H1 (cell line): ENCODE measurements at regions not wholly inside any gene's neighbourhood (a gene's known extent, or its start where the extent isn't known, plus 50 kb on each side); places are given as distances from the start of the nearest gene placed in this dataset.

Experiments used
- CTCF ChIA-PET: fragments of 300-600 bp; sonication (Branson Sonifier 250); formaldehyde crosslinking; loops from one replicate; lab custom pipeline; 2021; ENCODE audit not compliant: partially characterized antibody; lab: Charles Lee
- POLR2A ChIA-PET: fragments of 300-600 bp; sonication (Branson Sonifier 250); formaldehyde crosslinking; loops from one replicate; lab custom pipeline; 2021; ENCODE audit warnings: inconsistent platforms; ENCODE audit not compliant: partially characterized antibody; lab: Charles Lee
- DNase-seq, 2 experiments: peaks; one replicate each; pipeline versions ENCODE4 v3.0.0 to v3.0.0-alpha.2; 2010 to 2022; ENCODE audit warnings: low spot score in 2 of 2, low read depth in 1 of 2, mixed read lengths in 1 of 2
- FAIRE-seq: peaks from 2 replicates; lab custom pipeline; 2011; peaks lifted over from hg19 to GRCh38; lab: Jason Lieb, UNC
- H2AFZ ChIP-seq: 2 replicates; pipeline ENCODE4 v1.8.1; 2012; ENCODE audit warnings: low read length, inconsistent platforms
- H2AK5ac ChIP-seq: 2 replicates; pipeline ENCODE4 v1.6.1; 2013; ENCODE audit warnings: low read depth, low read length
- H2BK120ac ChIP-seq: replicated peaks from 2 replicates; pipeline ENCODE3; 2013; ENCODE audit warnings: low read depth, low read length, inconsistent platforms
- H2BK12ac ChIP-seq: 2 replicates; pipeline ENCODE4 v1.6.1; 2013; ENCODE audit warnings: low read depth, low read length
- H2BK15ac ChIP-seq: 2 replicates; pipeline ENCODE4 v1.6.1; 2013; ENCODE audit warnings: low read length
- H2BK20ac ChIP-seq: 2 replicates; pipeline ENCODE4 v1.6.1; 2013; ENCODE audit warnings: low read length
- H2BK5ac ChIP-seq: 2 replicates; pipeline ENCODE4 v1.6.1; 2013; ENCODE audit warnings: low read depth, low read length
- H3K14ac ChIP-seq: 2 replicates; pipeline ENCODE4 v1.6.1; 2013; ENCODE audit warnings: inconsistent platforms; ENCODE audit not compliant: insufficient read length
- H3K18ac ChIP-seq: 2 replicates; pipeline ENCODE4 v1.6.1; 2013; ENCODE audit warnings: low read length; ENCODE audit errors: extremely low read depth
- H3K23ac ChIP-seq: 2 replicates; pipeline ENCODE4 v1.6.1; 2013; ENCODE audit warnings: inconsistent platforms; ENCODE audit not compliant: insufficient read length
- H3K23me2 ChIP-seq: 2 replicates; pipeline ENCODE4 v1.6.1; 2013; ENCODE audit warnings: low read depth, low read length
- H3K27ac ChIP-seq: 2 replicates; pipeline ENCODE4 v1.6.1; 2011; ENCODE audit warnings: low read depth, low read length, inconsistent platforms
- H3K27me3 ChIP-seq, 4 experiments: replicated peaks in 1 of 4; 1 replicate in 1 of 4; 2 replicates in 3 of 4; pipeline versions ENCODE4 v1.6.1 to v1.8.1; 2011 to 2013; ENCODE audit warnings: low read length in 3 of 4, mild to moderate bottlenecking in 3 of 4, inconsistent platforms in 2 of 4, mixed read lengths in 2 of 4, moderate library complexity in 1 of 4; ENCODE audit not compliant: control insufficient read depth in 3 of 4, insufficient read depth in 3 of 4; ENCODE audit errors: extremely low read depth in 1 of 4
- H3K36me3 ChIP-seq, 4 experiments: 2 replicates each; pipeline versions ENCODE4 v1.6.1 to v1.8.1; 2011 to 2013; ENCODE audit warnings: mild to moderate bottlenecking in 4 of 4, low read length in 3 of 4, moderate library complexity in 2 of 4, control low read depth in 1 of 4, inconsistent platforms in 1 of 4; ENCODE audit not compliant: insufficient read depth in 4 of 4, control insufficient read depth in 2 of 4
- H3K4ac ChIP-seq: replicated peaks from 2 replicates; pipeline ENCODE3; 2013; ENCODE audit warnings: low read length, low read depth, mixed read lengths, inconsistent platforms; ENCODE audit not compliant: insufficient read length
- H3K4me1 ChIP-seq, 4 experiments: replicated peaks in 1 of 4; 1 replicate in 1 of 4; 2 replicates in 3 of 4; pipeline versions ENCODE4 v1.6.1 to v1.8.1; 2011 to 2013; ENCODE audit warnings: low read length in 3 of 4, inconsistent platforms in 2 of 4, mixed read lengths in 1 of 4; ENCODE audit not compliant: insufficient read depth in 4 of 4, control insufficient read depth in 3 of 4
- H3K4me2 ChIP-seq, 2 experiments: 2 replicates each; pipeline versions ENCODE4 v1.6.1 to v1.8.1; 2011 to 2013; ENCODE audit warnings: low read depth in 2 of 2, low read length in 2 of 2, control low read depth in 1 of 2, inconsistent platforms in 1 of 2, mild to moderate bottlenecking in 1 of 2; ENCODE audit not compliant: insufficient read depth in 1 of 2
- H3K4me3 ChIP-seq, 4 experiments: fragments of 200-600, 300-600 bp in 1 of 4; sonication (generic), shearing (Covaris generic), sonication (Bioruptor Twin) in 1 of 4; 2 replicates each; pipeline versions ENCODE4 v1.5.1 to v1.8.1; 2011 to 2016; ENCODE audit warnings: low read length in 4 of 4, low read depth in 3 of 4, control low read depth in 2 of 4, inconsistent platforms in 2 of 4, mild to moderate bottlenecking in 2 of 4, mixed read lengths in 1 of 4, moderate library complexity in 1 of 4; ENCODE audit not compliant: insufficient read depth in 2 of 4; ENCODE audit errors: extremely low read depth in 1 of 4
- H3K56ac ChIP-seq: replicated peaks from 2 replicates; pipeline ENCODE3; 2013; ENCODE audit warnings: low read depth, mild to moderate bottlenecking, mixed read lengths, low read length, inconsistent platforms; ENCODE audit not compliant: insufficient read length
- H3K79me1 ChIP-seq: 2 replicates; pipeline ENCODE4 v1.6.1; 2013; ENCODE audit warnings: low read depth, low read length, control low read depth
- H3K79me2 ChIP-seq, 2 experiments: 2 replicates each; pipeline versions ENCODE4 v1.6.1 to v1.8.1; 2012 to 2013; ENCODE audit warnings: low read length in 2 of 2, mild to moderate bottlenecking in 2 of 2, inconsistent platforms in 1 of 2; ENCODE audit not compliant: insufficient read depth in 2 of 2, control insufficient read depth in 1 of 2
- H3K9ac ChIP-seq, 4 experiments: replicated peaks in 1 of 4; 1 replicate in 1 of 4; 2 replicates in 3 of 4; pipeline versions ENCODE4 v1.6.1 to v1.8.1; 2011 to 2013; ENCODE audit warnings: low read depth in 3 of 4, low read length in 3 of 4, control low read depth in 2 of 4, mild to moderate bottlenecking in 2 of 4, moderate library complexity in 2 of 4, inconsistent platforms in 1 of 4; ENCODE audit errors: extremely low read depth in 1 of 4
- H3K9me3 ChIP-seq, 2 experiments: 2 replicates each; pipeline versions ENCODE4 v1.6.1 to v1.8.1; 2012 to 2013; ENCODE audit warnings: mild to moderate bottlenecking in 2 of 2, moderate library complexity in 2 of 2, control low read depth in 1 of 2, inconsistent platforms in 1 of 2, low read depth in 1 of 2, low read length in 1 of 2, mixed read lengths in 1 of 2; ENCODE audit not compliant: insufficient read depth in 2 of 2
- H4K20me1 ChIP-seq, 2 experiments: replicated peaks in 1 of 2; 2 replicates each; pipeline versions ENCODE3 to v1.8.1; 2011 to 2013; ENCODE audit warnings: inconsistent platforms in 2 of 2, low read length in 2 of 2, mild to moderate bottlenecking in 1 of 2; ENCODE audit not compliant: insufficient read depth in 2 of 2, control insufficient read depth in 1 of 2
- H4K5ac ChIP-seq: 2 replicates; pipeline ENCODE4 v1.6.1; 2013; ENCODE audit warnings: low read length, low read depth, mixed read lengths, inconsistent platforms; ENCODE audit not compliant: insufficient read length
- H4K8ac ChIP-seq: 2 replicates; pipeline ENCODE4 v1.8.0; 2013; ENCODE audit warnings: mild to moderate bottlenecking, moderate library complexity, low read length, inconsistent platforms; ENCODE audit not compliant: insufficient read depth; ENCODE audit errors: extremely low read depth
- H4K91ac ChIP-seq: replicated peaks from 2 replicates; pipeline ENCODE3; 2013; ENCODE audit warnings: low read length, mixed read lengths, inconsistent platforms; ENCODE audit not compliant: insufficient read length
- BCL11A ChIP-seq, 2 experiments: IDR thresholded peaks; one replicate each; pipeline ENCODE4 v1.6.1; 2011; ENCODE audit warnings: low read depth in 2 of 2, low read length in 2 of 2, mild to moderate bottlenecking in 2 of 2
- HDAC6 ChIP-seq: IDR thresholded peaks from one replicate; pipeline ENCODE4 v1.7.1; 2012; ENCODE audit warnings: low read depth, mild to moderate bottlenecking, inconsistent platforms, low read length, moderate library complexity
- MAFK ChIP-seq: IDR thresholded peaks from 2 replicates; pipeline ENCODE4 v1.6.1; 2012; ENCODE audit warnings: low read depth, mild to moderate bottlenecking, improper control_type of control experiment, low read length
- PHF8 ChIP-seq: fragments of 200-600 bp; sonication (generic); conservative IDR thresholded peaks from 2 replicates; pipeline ENCODE4 v1.7.1; 2012; ENCODE audit warnings: low read depth, mild to moderate bottlenecking, inconsistent platforms, low read length, moderate library complexity
- SP1 ChIP-seq: IDR thresholded peaks from 2 replicates; pipeline ENCODE4 v1.6.1; 2011; ENCODE audit warnings: low read depth, low read length
- TEAD4 ChIP-seq: IDR thresholded peaks from 2 replicates; pipeline ENCODE4 v1.6.1; 2012; ENCODE audit warnings: low read depth, low read length, inconsistent platforms, mixed read lengths
- WGBS, 2 experiments: shearing (Covaris generic) in 1 of 2; methylation state at CpG; one replicate each; pipeline versions ENCODE4 v1.1.6 to v1.1.7; 2013 to 2015; ENCODE audit warnings: low lambda C conversion rate in 2 of 2, mixed read lengths in 2 of 2, inconsistent platforms in 1 of 2, low coverage in 1 of 2, missing lambda C conversion rate in 1 of 2; ENCODE audit not compliant: insufficient replicate concordance in 2 of 2, insufficient coverage in 1 of 2, insufficient read length in 1 of 2; ENCODE audit errors: extremely low coverage in 1 of 2, missing lambda C conversion rate in 1 of 2; 5-methylcytosine and 5-hydroxymethylcytosine counted together

DNA sequence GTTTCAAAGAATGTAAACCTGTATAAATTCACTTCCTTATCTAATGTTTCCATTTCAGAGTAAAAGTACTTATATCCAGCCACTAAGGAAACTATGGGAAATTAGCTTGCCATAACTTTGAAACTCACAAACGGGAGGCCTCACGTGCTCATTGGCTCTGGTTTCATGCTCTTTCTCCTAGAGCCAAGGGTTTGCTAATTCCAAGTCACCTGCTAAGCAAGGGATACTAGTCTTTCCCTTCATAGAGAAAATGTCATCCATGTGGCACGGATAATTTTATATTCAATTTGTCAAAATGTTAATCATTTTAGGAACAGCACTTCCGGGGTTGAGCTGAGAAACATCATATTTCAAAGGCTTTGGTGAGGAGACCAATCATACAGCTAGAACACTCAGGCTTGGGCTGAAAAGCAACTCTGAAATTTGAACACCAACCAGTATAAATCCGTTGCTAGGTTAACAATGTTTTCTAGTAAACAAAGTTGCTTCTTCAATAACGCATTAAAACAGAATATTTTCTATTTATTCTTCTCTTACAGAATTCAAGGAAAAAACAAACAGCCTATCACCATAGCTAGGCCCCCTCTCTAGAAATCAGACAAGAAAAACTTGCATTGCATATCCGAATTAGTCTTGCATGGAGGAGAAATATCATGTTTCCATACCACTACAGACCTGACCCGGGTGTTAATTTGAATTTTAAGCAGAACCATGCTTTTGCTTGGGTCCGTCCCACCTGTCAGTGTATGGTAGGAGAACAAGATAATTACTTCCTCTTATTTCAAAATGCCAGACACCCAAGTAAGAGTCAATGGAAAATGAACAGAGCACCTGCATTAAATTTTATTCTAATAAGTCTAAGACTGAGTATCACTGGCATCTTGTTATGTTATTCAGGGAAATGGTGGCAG lies 196.1 kb upstream of the ESRRG start:
- H3K4me3 ChIP-seq = no peak overlapping the region
- no peak overlapping the region for H2AK5ac ChIP-seq
- no peak overlapping the region for H4K5ac ChIP-seq
- H3K79me1 ChIP-seq = no peaks in the 10 kb centered on the region
- CTCF ChIA-PET = interaction anchor here (0.9 kb wide), 1 partner anchor 170 kb away, joined by 3 read pairs; no protein-coding TSS in a partner anchor
- DNase-seq = no peak
- WGBS, 2 experiments = 92% methylated on average over 9 of the region's 9 CpGs; no CpG with 5 or more reads in 1 of the 2 experiments
- no peak overlapping the region for H2BK12ac ChIP-seq
- H4K20me1 ChIP-seq = no peaks in the 10 kb centered on the region
- H3K23me2 ChIP-seq = no peaks in the 10 kb centered on the region; the same call in 1 of the 2 replicates
- FAIRE-seq = no peak
- no peaks in the 10 kb centered on the region for H3K27me3 ChIP-seq
- no peak overlapping the region for H2BK20ac ChIP-seq
- no peaks in the 10 kb centered on the region for H3K9me3 ChIP-seq
- no peak overlapping the region for H4K8ac ChIP-seq
- H3K79me2 ChIP-seq = no peaks in the 10 kb centered on the region
- POLR2A ChIA-PET = no interaction called here
- no peak overlapping the region for H3K4ac ChIP-seq
- no peak overlapping the region for H3K56ac ChIP-seq
- H3K4me1 ChIP-seq = no peaks in the 10 kb centered on the region
- no peak overlapping the region for H2BK15ac ChIP-seq
- no peak overlapping the region for H3K4me2 ChIP-seq
- no peak overlapping the region for H3K9ac ChIP-seq
- no peak overlapping the region for H2BK5ac ChIP-seq
- TF ChIP-seq HDAC6 (no peak), PHF8 (no peak), BCL11A (IDR thresholded peaks at IDR 0.05; ENCODE audit: low read depth in 2 of 2, low read length in 2 of 2) (no peak), MAFK (no peak), TEAD4 (no peak), SP1 (no peak)
- TF ChIP-seq, all 59 proteins: peak for 0
- Histone ChIP-seq H2AFZ (no peak overlapping the region), H3K18ac (no peak overlapping the region), H3K23ac (no peak overlapping the region), H3K36me3 (no peaks in the 10 kb centered on the region), H3K14ac (no peak overlapping the region), H4K91ac (no peak overlapping the region), H2BK120ac (no peak overlapping the region), H3K27ac (no peak overlapping the region)
